ENCODE measurements at regions not wholly inside any gene's neighbourhood (a gene's known extent, or its start where the extent isn't known, plus 50 kb on each side); places are given as distances from the start of the nearest gene placed in this dataset.

DNA sequence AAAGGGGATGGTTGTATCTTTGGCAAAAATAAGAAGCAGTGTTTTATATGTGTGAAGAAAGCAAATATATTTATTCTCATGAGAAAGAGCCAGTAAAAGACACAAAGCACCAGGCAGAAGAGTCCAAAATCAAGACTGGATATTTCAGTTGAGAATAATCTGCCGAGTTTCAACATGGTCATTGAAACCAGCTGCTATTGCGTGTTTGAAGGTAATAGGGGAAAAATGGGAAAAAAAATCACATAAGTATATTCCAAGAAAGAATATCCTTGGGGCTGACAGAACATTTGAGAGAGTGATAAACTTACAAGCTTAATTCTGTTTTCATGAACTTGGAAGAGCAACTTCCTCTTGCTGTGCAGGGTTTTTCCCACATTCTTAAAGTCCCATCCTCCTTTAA lies 79.9 kb downstream of the ISOC1 start:
- 77 to 90% methylated on average over 2 of the region's 2 CpGs for WGBS, 2 donors
- Histone ChIP-seq H3K4me1 (no peaks in the 10 kb centered on the region), H3K36me3 (replicated peaks in 1 of 2; ENCODE audit: insufficient read depth in 1 of 2, low read depth in 2 of 2) (no peaks in the 10 kb centered on the region), H3K27me3 (no peaks in the 10 kb centered on the region), H3K27ac (no peak overlapping the region), H3K4me3 (no peak overlapping the region), H3K9me3 (no peaks in the 10 kb centered on the region)
- intact Hi-C loops (cut with DNase I), result no loop called here
- DNase-seq (no peak), ATAC-seq (no peak)
- TF ChIP-seq, protein P1, sequence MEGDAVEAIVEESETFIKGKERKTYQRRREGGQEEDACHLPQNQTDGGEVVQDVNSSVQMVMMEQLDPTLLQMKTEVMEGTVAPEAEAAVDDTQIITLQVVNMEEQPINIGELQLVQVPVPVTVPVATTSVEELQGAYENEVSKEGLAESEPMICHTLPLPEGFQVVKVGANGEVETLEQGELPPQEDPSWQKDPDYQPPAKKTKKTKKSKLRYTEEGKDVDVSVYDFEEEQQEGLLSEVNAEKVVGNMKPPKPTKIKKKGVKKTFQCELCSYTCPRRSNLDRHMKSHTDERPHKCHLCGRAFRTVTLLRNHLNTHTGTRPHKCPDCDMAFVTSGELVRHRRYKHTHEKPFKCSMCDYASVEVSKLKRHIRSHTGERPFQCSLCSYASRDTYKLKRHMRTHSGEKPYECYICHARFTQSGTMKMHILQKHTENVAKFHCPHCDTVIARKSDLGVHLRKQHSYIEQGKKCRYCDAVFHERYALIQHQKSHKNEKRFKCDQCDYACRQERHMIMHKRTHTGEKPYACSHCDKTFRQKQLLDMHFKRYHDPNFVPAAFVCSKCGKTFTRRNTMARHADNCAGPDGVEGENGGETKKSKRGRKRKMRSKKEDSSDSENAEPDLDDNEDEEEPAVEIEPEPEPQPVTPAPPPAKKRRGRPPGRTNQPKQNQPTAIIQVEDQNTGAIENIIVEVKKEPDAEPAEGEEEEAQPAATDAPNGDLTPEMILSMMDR (IDR thresholded peaks at IDR 0.05), result no peak
- TF ChIP-seq POLR2A (IDR thresholded peaks at IDR 0.05), result no peak

GRCh38 chr5:129177451-129177850 lies 82.9 kb downstream of the ISOC1 start:
- no peaks in the 10 kb centered on the region for H3K36me3 ChIP-seq (replicated peaks in 1 of 2; ENCODE audit: insufficient read depth in 1 of 2, low read depth in 2 of 2)
- TF ChIP-seq POLR2A (IDR thresholded peaks at IDR 0.05), result no peak
- TF ChIP-seq, protein P1 (IDR thresholded peaks at IDR 0.05), result no peak
- no peak for ATAC-seq

DNA sequence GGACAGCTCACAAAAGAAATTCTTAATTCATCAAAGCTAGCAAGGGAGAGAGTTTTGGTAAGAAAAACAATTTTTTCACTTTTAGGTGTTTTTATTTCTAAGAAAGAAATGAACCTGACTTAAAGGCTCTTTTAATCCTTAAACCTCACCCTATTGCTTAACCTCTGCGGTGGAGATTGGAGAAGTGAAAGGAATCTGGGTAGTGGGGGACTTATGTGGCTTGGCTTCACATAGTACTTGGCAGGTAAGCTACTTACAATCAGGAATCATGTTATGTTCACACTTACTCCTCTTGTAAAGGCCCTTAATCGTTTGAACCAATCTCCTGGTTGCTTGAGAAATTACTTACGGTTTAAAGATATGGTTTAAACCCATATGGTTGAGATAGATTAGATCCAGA lies 104.8 kb downstream of the ISOC1 start:
- Histone ChIP-seq H3K36me3 (replicated peaks in 1 of 2; ENCODE audit: insufficient read depth in 1 of 2, low read depth in 2 of 2) (no peaks in the 10 kb centered on the region), H3K27me3 (no peaks in the 10 kb centered on the region), H3K4me1 (no peaks in the 10 kb centered on the region), H3K27ac (no peak overlapping the region), H3K9me3 (no peaks in the 10 kb centered on the region), H3K4me3 (no peak overlapping the region)
- DNase-seq (no peak), ATAC-seq (no peak)
- intact Hi-C loops (cut with DNase I), result no loop called here
- WGBS, 2 donors, result 58 to 76% methylated on average over 3 of the region's 3 CpGs
- no peak for TF ChIP-seq POLR2A (IDR thresholded peaks at IDR 0.05)
- TF ChIP-seq, protein P1 (IDR thresholded peaks at IDR 0.05), result no peak

More at GRCh38 chr5:129177451-129177850, 82.9 kb downstream of the ISOC1 start:
- Histone ChIP-seq H3K9me3 (no peaks in the 10 kb centered on the region), H3K4me1 (no peaks in the 10 kb centered on the region), H3K27ac (no peak overlapping the region), H3K27me3 (no peaks in the 10 kb centered on the region), H3K4me3 (no peak overlapping the region)
- intact Hi-C loops (cut with DNase I), result no loop called here
- DNase-seq, result no peak

- no peaks in the 10 kb centered on the region for H3K27me3 ChIP-seq
- ATAC-seq, result no peak
- no peaks in the 10 kb centered on the region for H3K9me3 ChIP-seq
- TF ChIP-seq, protein P1 (IDR thresholded peaks at IDR 0.05), result no peak
- TF ChIP-seq POLR2A (IDR thresholded peaks at IDR 0.05), result no peak
- no peaks in the 10 kb centered on the region for H3K36me3 ChIP-seq (replicated peaks in 1 of 2; ENCODE audit: insufficient read depth in 1 of 2, low read depth in 2 of 2)
- DNase-seq, result no peak
- 90 to 95% methylated on average over 1 of the region's 1 CpG for WGBS, 2 donors
- intact Hi-C loops (cut with DNase I), result no loop called here
- no peak overlapping the region for H3K4me3 ChIP-seq
- no peak overlapping the region for H3K27ac ChIP-seq
- H3K4me1 ChIP-seq, result no peaks in the 10 kb centered on the region
These were observed 110.0 kb downstream of the ISOC1 start for GRCh38 chr5:129204525-129204924.

- no peak for TF ChIP-seq POLR2A (IDR thresholded peaks at IDR 0.05)
- TF ChIP-seq, protein P1 (IDR thresholded peaks at IDR 0.05), result no peak
- DNase-seq (no peak), ATAC-seq (no peak)
- intact Hi-C loops (cut with DNase I), result no loop called here
- Histone ChIP-seq H3K36me3 (replicated peaks in 1 of 2; ENCODE audit: insufficient read depth in 1 of 2, low read depth in 2 of 2) (no peaks in the 10 kb centered on the region), H3K4me3 (no peak overlapping the region), H3K4me1 (no peaks in the 10 kb centered on the region), H3K27me3 (no peaks in the 10 kb centered on the region), H3K9me3 (no peaks in the 10 kb centered on the region), H3K27ac (no peak overlapping the region)
- 91 to 93% methylated on average over 6 of the region's 6 CpGs for WGBS, 2 donors
These were observed 121.5 kb downstream of the ISOC1 start for GRCh38 chr5:129216001-129216400.
